Large intestine (tissue), 3 donors: ENCODE measurements at regions not wholly inside any gene's neighbourhood (a gene's known extent, or its start where the extent isn't known, plus 50 kb on each side); places are given as distances from the start of the nearest gene placed in this dataset.
A peak's percentile ranks its signal among the peaks of the same experiment; 100 is the strongest.

Experiments used
- DNase-seq, 2 donors: peaks; one replicate each; pipeline versions ENCODE4 v3.0.0 to v3.0.0-alpha.2; 2013
- H3K27ac ChIP-seq: one replicate; pipeline ENCODE4 v1.5.1; 2013; ENCODE audit warnings: low read length
- H3K27me3 ChIP-seq: 2 replicates; pipeline ENCODE4 v1.6.1; 2013; ENCODE audit warnings: low read length; ENCODE audit not compliant: control insufficient read depth, insufficient read depth
- H3K36me3 ChIP-seq: 2 replicates; pipeline ENCODE4 v1.6.1; 2013; ENCODE audit warnings: low read length; ENCODE audit not compliant: control insufficient read depth, insufficient read depth
- H3K4me1 ChIP-seq: one replicate; pipeline ENCODE4 v1.6.1; 2013; ENCODE audit warnings: low read length; ENCODE audit not compliant: control insufficient read depth, insufficient read depth
- H3K4me3 ChIP-seq: one replicate; pipeline ENCODE4 v1.5.1; 2013; ENCODE audit warnings: low read length
- H3K9me3 ChIP-seq: one replicate; pipeline ENCODE4 v1.6.1; 2013; ENCODE audit warnings: mild to moderate bottlenecking, low read depth, low read length, moderate library complexity; ENCODE audit not compliant: control insufficient read depth
- WGBS: methylation state at CpG from one replicate; pipeline ENCODE4 v1.1.5; 2013; ENCODE audit warnings: low lambda C conversion rate; ENCODE audit not compliant: insufficient coverage; 5-methylcytosine and 5-hydroxymethylcytosine counted together

DNA sequence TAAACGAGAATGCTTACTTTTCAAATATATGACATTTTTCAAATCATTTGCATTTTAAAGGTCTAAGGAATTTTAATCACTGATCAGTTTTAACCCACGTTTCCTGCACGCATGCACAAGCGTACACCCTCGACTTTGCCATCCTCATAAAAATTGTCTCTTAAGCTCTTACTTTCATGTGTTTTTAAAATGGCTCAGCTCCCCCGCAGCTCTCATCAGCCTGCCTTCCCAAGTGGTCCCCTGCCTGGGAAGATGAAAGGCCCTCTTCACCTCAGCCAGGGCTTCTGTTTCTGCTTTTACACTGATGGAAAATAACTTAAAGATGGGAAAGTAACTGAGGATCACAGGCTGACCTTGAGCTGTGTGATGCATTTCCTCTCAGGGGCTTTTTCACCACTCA is 131.6 kb upstream of the LSM8 start:
- Histone ChIP-seq H3K4me1 (no peaks in the 10 kb centered on the region), H3K4me3 (no peak overlapping the region), H3K36me3 (no peaks in the 10 kb centered on the region), H3K27me3 (peaks cover 3% of the 10 kb centered on the region), H3K9me3 (no peaks in the 10 kb centered on the region), H3K27ac (no peak overlapping the region)
- DNase-seq = no peak
- WGBS = 40% methylated on average over 1 of the region's 6 CpGs

DNA sequence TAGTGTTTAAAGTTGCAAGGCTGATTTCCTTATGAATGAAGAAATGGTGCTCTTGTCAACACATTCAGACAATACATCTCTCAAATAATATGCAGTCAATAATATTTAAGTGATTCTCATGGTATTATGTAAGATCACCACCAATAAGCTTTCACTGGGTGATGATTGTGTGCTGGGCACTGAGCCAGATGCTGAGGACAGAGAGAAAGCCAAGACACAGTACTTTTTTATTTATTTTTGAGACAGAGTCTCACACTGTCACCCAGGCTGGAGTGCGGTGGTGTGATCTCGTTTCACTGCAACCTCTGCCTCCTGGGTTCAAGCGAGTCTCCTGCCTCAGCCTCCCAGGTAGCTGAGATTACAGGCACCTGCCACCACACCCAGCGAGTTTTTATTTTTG is 130.6 kb upstream of the LSM8 start:
- DNase-seq = no peak
- Histone ChIP-seq H3K9me3 (no peaks in the 10 kb centered on the region), H3K27ac (no peak overlapping the region), H3K36me3 (no peaks in the 10 kb centered on the region), H3K4me3 (no peak overlapping the region), H3K4me1 (no peaks in the 10 kb centered on the region), H3K27me3 (peaks cover 3% of the 10 kb centered on the region)
- no CpG with 5 or more reads among the region's 4 CpGs for WGBS

DNA sequence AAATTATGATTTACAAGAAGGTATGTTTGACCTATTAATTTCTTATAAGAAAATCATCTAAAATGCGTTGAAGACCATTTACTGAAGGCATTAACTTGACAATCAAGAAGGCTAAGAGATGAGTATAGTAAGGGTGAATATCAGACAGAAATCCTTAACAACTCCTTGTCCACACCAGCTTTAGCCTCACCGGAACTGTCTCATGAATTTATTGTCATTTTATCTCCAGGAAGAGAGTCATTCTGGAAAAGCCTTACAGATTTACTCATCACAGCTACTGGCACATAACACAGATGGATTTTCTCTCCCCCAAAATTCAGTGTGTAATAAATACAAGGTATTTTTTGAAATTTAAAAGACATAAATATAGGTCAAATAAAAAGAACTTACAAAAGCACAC is 129.4 kb upstream of the LSM8 start:
- Histone ChIP-seq H3K27me3 (no peaks in the 10 kb centered on the region), H3K36me3 (no peaks in the 10 kb centered on the region), H3K9me3 (no peaks in the 10 kb centered on the region), H3K4me1 (no peaks in the 10 kb centered on the region), H3K4me3 (no peak overlapping the region), H3K27ac (no peak overlapping the region)
- no peak for DNase-seq
- WGBS = 100% methylated on average over 1 of the region's 2 CpGs

DNA sequence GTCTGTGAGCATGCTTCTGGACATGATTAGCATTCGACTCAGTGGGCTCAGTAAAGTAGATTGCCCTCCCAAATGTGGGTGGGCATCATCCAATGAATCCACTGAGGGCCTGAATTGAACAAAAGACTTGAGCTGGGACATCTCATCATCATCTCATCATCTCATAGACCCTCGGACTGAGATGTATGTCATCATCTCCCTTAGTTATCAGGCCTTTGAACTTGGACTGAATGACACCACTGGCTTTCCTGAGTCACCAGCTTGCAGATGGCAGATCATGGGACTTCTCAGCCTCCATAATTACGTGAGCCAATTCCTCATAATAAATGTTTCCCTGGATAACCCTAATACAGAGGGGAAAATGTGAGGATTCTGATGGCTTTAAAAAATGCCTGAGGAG is 128.3 kb upstream of the LSM8 start:
- H3K4me1 ChIP-seq = no peaks in the 10 kb centered on the region
- DNase-seq = no peak
- H3K9me3 ChIP-seq = no peaks in the 10 kb centered on the region
- no CpG with 5 or more reads among the region's 3 CpGs for WGBS
- H3K36me3 ChIP-seq = no peaks in the 10 kb centered on the region
- no peak overlapping the region for H3K27ac ChIP-seq
- no peaks in the 10 kb centered on the region for H3K27me3 ChIP-seq
- no peak overlapping the region for H3K4me3 ChIP-seq

DNA sequence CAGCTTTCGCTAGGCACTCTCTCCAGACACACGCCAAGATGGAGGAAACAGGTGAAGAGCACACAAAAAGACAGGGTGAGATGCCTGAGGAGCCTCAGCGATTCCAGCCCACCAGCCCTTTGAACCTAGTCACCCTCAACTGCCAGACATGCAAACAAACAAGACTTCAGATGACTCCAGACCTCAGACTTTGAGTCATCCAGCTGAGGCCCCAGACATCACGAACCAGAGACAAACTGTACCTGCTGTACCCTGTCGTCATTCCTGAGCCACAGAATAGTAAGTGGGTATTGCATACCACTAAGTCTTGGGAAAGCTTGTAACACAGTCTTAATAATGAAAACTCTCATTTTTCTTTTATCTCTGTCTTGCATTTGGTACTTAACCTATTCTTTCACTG is 126.6 kb upstream of the LSM8 start:
- DNase-seq = peak; percentile 7
- no peaks in the 10 kb centered on the region for H3K4me1 ChIP-seq
- H3K27me3 ChIP-seq = no peaks in the 10 kb centered on the region
- no CpG with 5 or more reads among the region's 5 CpGs for WGBS
- no peak overlapping the region for H3K4me3 ChIP-seq
- H3K36me3 ChIP-seq = no peaks in the 10 kb centered on the region
- no peak overlapping the region for H3K27ac ChIP-seq
- no peaks in the 10 kb centered on the region for H3K9me3 ChIP-seq

DNA sequence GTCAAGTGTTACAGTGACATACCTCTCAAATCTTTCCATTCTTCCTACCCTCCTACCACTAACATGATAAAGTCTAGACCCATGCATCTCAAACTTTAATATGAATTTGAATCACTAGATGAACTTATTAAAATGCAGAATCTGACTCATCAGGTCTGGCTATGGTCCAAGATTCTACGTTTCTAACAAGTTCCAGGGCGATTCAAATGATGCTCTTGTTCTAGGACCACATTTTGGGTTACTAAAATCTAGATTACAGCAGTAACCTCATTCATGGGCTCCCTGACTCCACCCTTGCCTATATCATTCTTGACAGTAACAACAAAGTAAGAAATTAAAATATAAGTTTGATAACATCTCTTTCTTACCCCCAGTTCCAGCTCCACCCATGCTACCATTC is 124.8 kb upstream of the LSM8 start:
- DNase-seq = no peak
- Histone ChIP-seq H3K27ac (no peak overlapping the region), H3K36me3 (no peaks in the 10 kb centered on the region), H3K4me3 (no peak overlapping the region), H3K9me3 (no peaks in the 10 kb centered on the region), H3K4me1 (no peaks in the 10 kb centered on the region), H3K27me3 (no peaks in the 10 kb centered on the region)
- WGBS = no CpG with 5 or more reads among the region's 2 CpGs

DNA sequence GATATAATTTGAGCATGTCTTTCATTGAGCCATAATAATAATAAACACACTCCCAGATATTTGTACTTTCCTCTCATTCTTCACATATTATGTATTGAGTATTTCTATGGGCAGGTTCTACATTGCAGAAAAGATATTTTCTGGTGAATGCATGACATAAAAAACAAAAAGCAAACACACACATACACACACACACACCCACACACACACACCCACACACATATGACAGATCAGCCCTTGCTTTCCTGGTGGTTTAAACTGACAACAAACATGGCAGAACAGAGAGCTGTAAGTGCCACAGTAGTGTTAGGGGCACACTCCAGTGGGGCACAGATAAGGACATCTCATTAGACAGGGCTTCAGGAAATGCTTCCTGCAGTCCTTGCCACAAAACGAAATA is 123.3 kb upstream of the LSM8 start:
- Histone ChIP-seq H3K27me3 (no peaks in the 10 kb centered on the region), H3K4me3 (no peak overlapping the region)

DNA sequence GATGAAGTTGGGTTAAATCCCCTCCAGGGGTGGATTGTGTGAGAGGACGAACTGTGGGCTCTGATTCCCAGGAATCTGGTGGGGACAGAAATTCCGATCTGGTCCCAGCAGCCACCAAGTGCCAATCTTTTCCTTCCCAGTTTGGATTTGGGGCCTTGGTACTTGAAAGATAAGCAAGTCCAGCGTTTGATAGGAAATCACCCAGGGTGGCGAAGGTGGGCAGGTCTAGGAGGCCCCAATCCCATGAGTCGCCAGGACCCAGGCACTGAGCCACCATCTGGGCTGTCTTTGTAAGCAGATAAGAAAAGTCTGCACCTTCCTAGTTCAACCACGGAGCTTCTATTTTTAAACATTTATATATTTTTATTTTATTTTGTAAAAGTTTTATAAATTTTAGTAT is 122.6 kb upstream of the LSM8 start:
- no peak overlapping the region for H3K4me3 ChIP-seq
- 80% methylated on average over 1 of the region's 6 CpGs for WGBS
- no peak for DNase-seq

More for the DNA sequence above, 123.3 kb upstream of the LSM8 start:
- Histone ChIP-seq H3K4me1 (no peaks in the 10 kb centered on the region), H3K36me3 (no peaks in the 10 kb centered on the region), H3K9me3 (no peaks in the 10 kb centered on the region), H3K27ac (no peak overlapping the region)
- no CpG with 5 or more reads among the region's 1 CpG for WGBS
- DNase-seq = no peak

DNA sequence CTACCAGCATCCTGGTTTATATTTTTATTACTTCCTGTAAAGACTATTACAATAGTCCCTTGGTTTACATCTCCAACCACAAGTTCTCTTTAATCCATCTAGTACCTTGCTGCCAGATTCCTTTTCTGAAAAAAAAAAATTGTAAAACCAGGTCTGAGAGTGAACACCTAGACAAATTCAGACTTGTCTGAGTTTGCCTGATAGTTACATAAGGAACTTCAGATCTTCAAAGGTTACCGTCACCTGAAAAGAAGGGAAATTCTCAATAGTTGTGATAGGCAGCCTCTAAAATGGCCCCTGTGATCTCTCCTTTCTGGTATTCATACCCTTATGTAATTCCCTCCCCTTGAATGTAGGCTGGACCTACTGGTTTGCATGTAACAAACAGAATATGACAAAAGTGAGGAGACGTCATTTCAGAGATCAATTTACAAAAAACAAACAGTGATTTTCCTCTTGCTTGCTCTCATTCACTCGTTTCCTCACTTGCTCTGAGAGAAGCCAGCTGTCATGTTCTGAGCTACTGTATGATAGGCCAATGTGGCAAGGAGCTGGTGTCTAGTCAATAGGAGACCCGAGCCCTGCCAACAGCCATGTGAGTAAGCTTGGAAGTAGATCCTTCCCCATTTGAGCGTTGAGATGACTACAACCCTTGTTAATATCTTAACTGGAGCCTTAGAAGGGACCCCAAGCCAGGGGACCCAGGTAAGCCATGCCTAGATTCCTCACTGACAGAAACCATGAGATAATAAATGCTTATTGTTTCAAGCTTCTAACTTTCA is 110.9 kb upstream of the LSM8 start:
- H3K9me3 ChIP-seq = no peaks in the 10 kb centered on the region
- H3K36me3 ChIP-seq = no peaks in the 10 kb centered on the region
- H3K4me1 ChIP-seq = no peaks in the 10 kb centered on the region
- H3K27me3 ChIP-seq = no peaks in the 10 kb centered on the region
- DNase-seq = no peak
- no peak overlapping the region for H3K4me3 ChIP-seq
- H3K27ac ChIP-seq = no peak overlapping the region
- WGBS = no CpG with 5 or more reads among the region's 5 CpGs

More for the DNA sequence above, 122.6 kb upstream of the LSM8 start:
- Histone ChIP-seq H3K36me3 (no peaks in the 10 kb centered on the region), H3K27me3 (no peaks in the 10 kb centered on the region), H3K27ac (no peak overlapping the region), H3K9me3 (no peaks in the 10 kb centered on the region), H3K4me1 (no peaks in the 10 kb centered on the region)

DNA sequence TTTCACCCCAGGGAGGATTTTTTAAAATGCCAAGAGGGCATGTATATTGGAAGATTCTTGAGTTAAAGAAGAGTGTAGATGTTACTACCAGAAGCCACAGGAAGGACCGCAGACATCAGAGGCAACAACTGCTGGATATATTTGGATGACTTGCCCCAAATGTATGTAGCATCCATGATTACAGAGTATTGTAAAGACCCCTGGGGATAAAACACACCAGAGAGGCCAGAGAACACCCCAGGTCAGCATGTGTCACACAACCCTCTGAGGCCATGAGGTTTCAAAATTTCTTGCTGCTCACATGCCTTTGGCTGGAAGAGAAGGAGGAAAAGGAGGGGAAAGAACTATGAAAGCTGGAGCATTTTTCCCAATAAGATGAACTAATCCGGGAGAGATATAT is 108.0 kb upstream of the LSM8 start:
- DNase-seq = no peak
- WGBS = no CpG with 5 or more reads among the region's 2 CpGs
- Histone ChIP-seq H3K4me3 (no peak overlapping the region), H3K36me3 (no peaks in the 10 kb centered on the region), H3K27me3 (no peaks in the 10 kb centered on the region), H3K27ac (no peak overlapping the region), H3K4me1 (no peaks in the 10 kb centered on the region), H3K9me3 (no peaks in the 10 kb centered on the region)

DNA sequence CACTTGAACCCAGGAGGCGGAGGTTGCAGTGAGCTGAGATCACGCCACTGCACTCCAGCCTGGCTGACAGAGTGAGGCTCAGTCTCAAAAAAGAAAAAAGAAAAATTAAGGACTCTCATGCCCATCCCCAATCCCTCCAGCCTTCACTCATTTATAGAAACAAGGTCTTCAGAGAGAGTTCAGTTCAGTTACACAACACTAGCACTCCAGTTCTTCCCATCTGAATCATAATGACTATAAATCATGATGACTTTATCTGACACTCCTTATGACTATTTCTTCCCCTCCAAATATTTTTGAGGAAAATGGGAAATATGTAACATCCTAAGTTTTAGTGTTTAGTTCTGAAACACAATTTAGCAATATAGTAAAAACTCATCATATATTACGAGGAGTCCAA is 107.4 kb upstream of the LSM8 start:
- H3K27ac ChIP-seq = no peak overlapping the region
- no peaks in the 10 kb centered on the region for H3K27me3 ChIP-seq
- H3K4me1 ChIP-seq = no peaks in the 10 kb centered on the region
- no peaks in the 10 kb centered on the region for H3K36me3 ChIP-seq
- DNase-seq = no peak
- WGBS = 100% methylated on average over 1 of the region's 3 CpGs
- H3K9me3 ChIP-seq = no peaks in the 10 kb centered on the region
- no peak overlapping the region for H3K4me3 ChIP-seq
